B cell (primary cell): ENCODE measurements at regions not wholly inside any gene's neighbourhood (a gene's known extent, or its start where the extent isn't known, plus 50 kb on each side); places are given as distances from the start of the nearest gene placed in this dataset.

Experiments
- ATAC-seq: fragments of 200-7000 bp; cut with Tn5 transposase; one replicate; pipeline ENCODE4 v1.10.0; 2021; ENCODE audit warnings: low read depth, mild to moderate bottlenecking, moderate number of reproducible peaks, moderate library complexity
- CTCF ChIA-PET: fragments of 350-600 bp; sonication (Branson Sonifier 250); formaldehyde crosslinking; loops from one replicate; lab custom pipeline; 2021; ENCODE audit warnings: antibody characterized with exemption, inconsistent platforms; lab: Charles Lee
- POLR2A ChIA-PET: fragments of 350-600 bp; sonication (Branson Sonifier 250); formaldehyde crosslinking; loops from one replicate; lab custom pipeline; 2021; ENCODE audit warnings: antibody characterized with exemption; lab: Charles Lee
- DNase-seq: peaks from one replicate; pipeline ENCODE4 v3.0.0; 2013
- H2AFZ ChIP-seq: 2 replicates; pipeline ENCODE4 v1.6.1; 2012; ENCODE audit warnings: mild to moderate bottlenecking, low read depth, low read length; ENCODE audit not compliant: insufficient read depth, poor library complexity, severe bottlenecking
- H3K27ac ChIP-seq, 2 donors: 1 replicate in 1 of 2; 2 replicates in 1 of 2; pipeline ENCODE4 v1.5.1; 2012 to 2013; ENCODE audit warnings: low read length in 2 of 2, mild to moderate bottlenecking in 2 of 2, moderate library complexity in 1 of 2
- H3K27me3 ChIP-seq, 4 experiments: fragments of 200-600 bp in 1 of 4; sonication (generic) in 1 of 4; replicated peaks in 1 of 4; 1 replicate in 2 of 4; 2 replicates in 2 of 4; pipeline versions ENCODE4 v1.6.1 to v1.7.0; 2013 to 2016; ENCODE audit warnings: low read length in 3 of 4, mild to moderate bottlenecking in 2 of 4, mixed read lengths in 1 of 4, moderate library complexity in 1 of 4; ENCODE audit not compliant: insufficient read depth in 4 of 4, control insufficient read depth in 3 of 4; ENCODE audit errors: control extremely low read depth in 1 of 4
- H3K36me3 ChIP-seq, 2 experiments: replicated peaks in 1 of 2; 1 replicate in 1 of 2; 2 replicates in 1 of 2; pipeline versions ENCODE4 v1.6.1 to v1.7.1; 2013; ENCODE audit warnings: low read length in 1 of 2; ENCODE audit not compliant: insufficient read depth in 2 of 2, control insufficient read depth in 1 of 2; ENCODE audit errors: control extremely low read depth in 1 of 2, extremely low read depth in 1 of 2
- H3K4me1 ChIP-seq, 2 donors: fragments of 200-600 bp in 1 of 2; sonication (generic) in 1 of 2; 1 replicate in 1 of 2; 2 replicates in 1 of 2; pipeline versions ENCODE4 v1.5.1 to v1.6.1; 2013 to 2017; ENCODE audit warnings: low read length in 2 of 2; ENCODE audit not compliant: control insufficient read depth in 2 of 2, insufficient read depth in 2 of 2
- H3K4me2 ChIP-seq: replicated peaks from 2 replicates; pipeline ENCODE3; 2012; ENCODE audit warnings: mild to moderate bottlenecking, low read depth, low read length; ENCODE audit not compliant: poor library complexity, severe bottlenecking
- H3K4me3 ChIP-seq, 5 experiments: fragments of 200-600 bp in 1 of 5; sonication (generic) in 1 of 5; 1 replicate in 3 of 5; 2 replicates in 2 of 5; pipeline versions ENCODE4 v1.5.1 to v1.7.0; 2011 to 2016; ENCODE audit warnings: low read length in 4 of 5, mild to moderate bottlenecking in 4 of 5, low read depth in 2 of 5, control low read depth in 1 of 5, moderate library complexity in 1 of 5; ENCODE audit not compliant: insufficient read depth in 1 of 5; ENCODE audit errors: control extremely low read depth in 1 of 5, extremely low read depth in 1 of 5
- H3K79me2 ChIP-seq: fragments of 200-600 bp; sonication (generic); one replicate; pipeline ENCODE4 v1.6.0; 2016; ENCODE audit warnings: low read length; ENCODE audit not compliant: control insufficient read depth, insufficient read depth
- H3K9ac ChIP-seq: fragments of 200-600 bp; sonication (generic); 2 replicates; pipeline ENCODE4 v1.6.1; 2017; ENCODE audit warnings: mild to moderate bottlenecking, low read length, moderate library complexity
- H3K9me3 ChIP-seq, 3 donors: one replicate each; pipeline versions ENCODE4 v1.6.1 to v1.7.1; 2013; ENCODE audit warnings: low read length in 2 of 3; ENCODE audit not compliant: control insufficient read depth in 2 of 3, insufficient read depth in 1 of 3; ENCODE audit errors: control extremely low read depth in 1 of 3
- H4K20me1 ChIP-seq: 2 replicates; pipeline ENCODE4 v1.6.0; 2012; ENCODE audit warnings: mild to moderate bottlenecking, low read length; ENCODE audit not compliant: insufficient read depth, control insufficient read depth, poor library complexity, severe bottlenecking
- H3K27ac Mint-ChIP-seq: one replicate; pipeline ENCODE4 v1.8.0; 2021; ENCODE audit warnings: mixed read lengths
- H3K27me3 Mint-ChIP-seq: one replicate; pipeline ENCODE4 v1.8.0; 2021; ENCODE audit warnings: mixed read lengths
- H3K4me1 Mint-ChIP-seq: one replicate; pipeline ENCODE4 v1.8.0; 2021; ENCODE audit warnings: mixed read lengths
- H3K4me3 Mint-ChIP-seq: one replicate; pipeline ENCODE4 v1.8.0; 2021; ENCODE audit warnings: mixed read lengths
- H3K9me3 Mint-ChIP-seq: one replicate; pipeline ENCODE4 v1.8.0; 2022; ENCODE audit warnings: mixed read lengths; ENCODE audit not compliant: insufficient read depth
- EZH2 ChIP-seq: IDR thresholded peaks from 2 replicates; pipeline ENCODE4 v1.6.1; 2012; ENCODE audit warnings: borderline replicate concordance, low read depth, mild to moderate bottlenecking, moderate library complexity, low read length; ENCODE audit not compliant: insufficient read depth, poor library complexity, severe bottlenecking
- whole genome bisulfite sequencing: methylation state at CpG from one replicate; pipeline ENCODE4 v1.1.5; 2013; ENCODE audit warnings: missing lambda C conversion rate; ENCODE audit not compliant: insufficient coverage; 5-methylcytosine and 5-hydroxymethylcytosine counted together
- intact Hi-C: fragments of 100-400 bp; cut with micrococcal nuclease; formaldehyde crosslinking; loops from one replicate; pipeline ENCODE4 v1.10.0; 2022
- TF ChIP-seq, protein P1 (sequence below): fragments of 200-600 bp; IDR thresholded peaks from one replicate; pipeline ENCODE4 v1.8.0; 2022; ENCODE audit warnings: antibody characterized with exemption, mild to moderate bottlenecking

DNA sequence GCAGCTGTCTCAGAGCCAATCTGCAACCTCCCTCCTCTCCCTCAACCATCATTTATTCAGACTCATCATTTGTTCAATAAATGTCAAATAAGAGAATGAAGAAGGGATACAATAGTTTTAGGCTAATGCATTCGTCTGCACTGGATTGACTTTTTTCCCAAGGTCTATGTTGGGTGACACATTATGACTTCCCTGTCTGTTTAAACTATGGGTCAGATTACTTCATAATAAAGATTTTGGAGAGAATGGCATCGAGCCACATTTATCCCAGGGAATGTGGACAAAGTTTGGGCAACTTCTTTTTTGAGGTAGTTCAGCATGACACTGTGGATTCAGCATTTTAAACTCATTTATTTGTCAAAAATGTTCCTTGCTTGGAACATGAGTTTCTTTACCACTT is 107.4 kb upstream of the ADGRL2 start:
- ATAC-seq = no peak
- Histone ChIP-seq H4K20me1 (no peaks in the 10 kb centered on the region), H3K4me2 (no peak overlapping the region), H3K36me3 (no peaks in the 10 kb centered on the region), H3K4me1 (no peaks in the 10 kb centered on the region), H3K79me2 (no peaks in the 10 kb centered on the region), H3K27me3 (no peaks in the 10 kb centered on the region), H3K27ac (no peak overlapping the region), H3K9ac (no peak overlapping the region), H2AFZ (no peak overlapping the region), H3K9me3 (no peaks in the 10 kb centered on the region), H3K4me3 (no peak overlapping the region)
- CTCF ChIA-PET = no interaction called here
- POLR2A ChIA-PET = no interaction called here
- no peaks in the 10 kb centered on the region for H3K27me3 Mint-ChIP-seq
- intact Hi-C loops = no loop called here
- no peaks in the 10 kb centered on the region for H3K9me3 Mint-ChIP-seq
- no peak for DNase-seq
- no peak overlapping the region for H3K4me3 Mint-ChIP-seq
- whole genome bisulfite sequencing = 80% methylated on average over 1 of the region's 2 CpGs
- H3K27ac Mint-ChIP-seq = no peak overlapping the region
- TF ChIP-seq EZH2 = no peak
- TF ChIP-seq, protein P1, sequence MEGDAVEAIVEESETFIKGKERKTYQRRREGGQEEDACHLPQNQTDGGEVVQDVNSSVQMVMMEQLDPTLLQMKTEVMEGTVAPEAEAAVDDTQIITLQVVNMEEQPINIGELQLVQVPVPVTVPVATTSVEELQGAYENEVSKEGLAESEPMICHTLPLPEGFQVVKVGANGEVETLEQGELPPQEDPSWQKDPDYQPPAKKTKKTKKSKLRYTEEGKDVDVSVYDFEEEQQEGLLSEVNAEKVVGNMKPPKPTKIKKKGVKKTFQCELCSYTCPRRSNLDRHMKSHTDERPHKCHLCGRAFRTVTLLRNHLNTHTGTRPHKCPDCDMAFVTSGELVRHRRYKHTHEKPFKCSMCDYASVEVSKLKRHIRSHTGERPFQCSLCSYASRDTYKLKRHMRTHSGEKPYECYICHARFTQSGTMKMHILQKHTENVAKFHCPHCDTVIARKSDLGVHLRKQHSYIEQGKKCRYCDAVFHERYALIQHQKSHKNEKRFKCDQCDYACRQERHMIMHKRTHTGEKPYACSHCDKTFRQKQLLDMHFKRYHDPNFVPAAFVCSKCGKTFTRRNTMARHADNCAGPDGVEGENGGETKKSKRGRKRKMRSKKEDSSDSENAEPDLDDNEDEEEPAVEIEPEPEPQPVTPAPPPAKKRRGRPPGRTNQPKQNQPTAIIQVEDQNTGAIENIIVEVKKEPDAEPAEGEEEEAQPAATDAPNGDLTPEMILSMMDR = no peak
- no peaks in the 10 kb centered on the region for H3K4me1 Mint-ChIP-seq

DNA sequence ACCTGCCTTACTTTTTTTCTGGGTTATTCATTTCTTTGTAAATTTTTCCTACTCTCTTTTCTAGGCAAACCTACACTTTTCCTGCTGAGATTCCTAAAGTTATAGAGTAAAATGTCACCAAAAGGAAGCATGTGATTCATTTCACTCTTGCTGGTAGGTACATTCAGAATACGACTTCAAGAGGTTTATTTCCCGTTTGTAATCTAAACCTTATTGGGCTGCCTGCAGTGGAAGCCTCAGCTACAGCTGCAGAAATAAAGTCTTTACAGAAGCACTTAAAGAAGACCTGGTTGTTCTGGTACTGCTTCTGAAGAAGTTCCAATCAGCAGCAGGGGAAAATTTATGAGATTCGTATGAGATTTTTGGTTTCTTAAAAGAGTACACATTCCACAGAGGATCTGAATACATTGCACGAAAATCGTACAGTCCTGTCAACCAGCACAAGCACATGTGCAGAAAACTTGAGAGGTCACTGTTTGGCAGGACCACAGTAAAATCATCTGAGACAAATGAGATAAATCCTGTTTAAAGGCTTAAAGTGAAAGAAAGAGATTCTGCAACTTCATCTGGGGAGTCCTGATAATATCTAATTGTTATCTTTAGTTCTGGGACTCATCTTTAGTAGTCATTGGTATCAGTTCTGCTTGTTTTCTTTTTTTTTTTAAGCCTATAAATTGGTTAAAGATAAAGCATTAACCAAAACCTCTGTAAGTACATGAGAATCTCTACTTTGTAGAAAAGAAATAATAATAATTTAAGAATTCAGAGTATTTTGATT is 109.9 kb upstream of the ADGRL2 start:
- H3K27ac ChIP-seq = no peak overlapping the region
- peaks cover 7% of the 10 kb centered on the region for H3K9me3 Mint-ChIP-seq
- CTCF ChIA-PET = no interaction called here
- H3K79me2 ChIP-seq = no peaks in the 10 kb centered on the region
- DNase-seq (no peak), ATAC-seq (no peak)
- H3K4me3 Mint-ChIP-seq = no peak overlapping the region
- H3K4me1 ChIP-seq = no peaks in the 10 kb centered on the region
- POLR2A ChIA-PET = no interaction called here
- H3K9ac ChIP-seq = no peak overlapping the region
- no peaks in the 10 kb centered on the region for H3K9me3 ChIP-seq
- no peak overlapping the region for H3K27ac Mint-ChIP-seq
- H3K36me3 ChIP-seq = no peaks in the 10 kb centered on the region
- intact Hi-C loops = no loop called here
- H3K4me1 Mint-ChIP-seq = no peaks in the 10 kb centered on the region
- H3K27me3 Mint-ChIP-seq = no peaks in the 10 kb centered on the region
- TF ChIP-seq, protein P1 = no peak
- no peak for TF ChIP-seq EZH2
- H3K4me3 ChIP-seq = no peak overlapping the region
- 95% methylated on average over 3 of the region's 5 CpGs for WGBS
- no peaks in the 10 kb centered on the region for H4K20me1 ChIP-seq
- H2AFZ ChIP-seq = no peak overlapping the region
- H3K4me2 ChIP-seq = no peak overlapping the region
- no peaks in the 10 kb centered on the region for H3K27me3 ChIP-seq
